ENCODE measurements at regions not wholly inside any gene's neighbourhood (a gene's known extent, or its start where the extent isn't known, plus 50 kb on each side); places are given as distances from the start of the nearest gene placed in this dataset.
"Not testable (repeated sequence)": the region's sequence is repeated elsewhere in the genome, so short reads cannot be mapped to it uniquely, and the experiment has no call there.

DNA sequence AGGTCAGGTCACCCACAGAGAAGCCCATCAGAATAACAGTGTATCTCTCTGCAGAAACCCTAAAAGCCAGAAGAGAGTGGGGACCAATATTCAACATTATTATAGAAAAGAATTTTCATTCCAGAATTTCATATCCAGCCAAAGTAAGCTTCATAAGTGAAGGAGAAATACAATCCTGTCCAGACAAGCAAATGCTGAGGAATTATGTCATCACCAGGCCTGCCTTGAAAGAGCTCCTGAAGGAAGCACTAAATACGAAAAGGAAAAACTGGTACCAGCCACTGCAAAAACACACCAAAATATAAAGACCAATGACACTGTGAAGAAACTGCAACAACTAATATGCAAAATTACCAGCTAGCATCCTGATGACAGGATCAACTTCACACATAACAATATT lies 260.0 kb upstream of the KYNU start:
- DNase-seq: no peak

DNA sequence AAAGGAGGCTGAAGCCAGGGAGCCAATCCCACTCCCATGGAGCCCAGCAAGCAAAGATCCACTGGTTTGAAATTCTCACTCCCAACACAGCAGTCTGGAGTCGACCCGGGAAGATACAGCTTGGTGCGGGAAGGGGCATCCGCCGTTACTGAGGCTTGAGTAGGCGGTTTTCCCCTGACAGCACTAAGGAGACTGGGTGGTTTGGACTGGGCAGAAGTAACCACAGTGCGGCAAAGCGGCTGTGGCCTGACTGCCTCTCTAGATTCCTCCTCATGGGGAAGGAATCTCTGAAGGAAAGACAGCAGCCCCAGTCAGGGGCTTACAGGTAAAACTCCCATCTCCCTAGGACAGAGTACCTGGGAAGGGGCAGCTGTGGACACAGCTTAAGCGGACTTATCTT lies 261.6 kb upstream of the KYNU start:
- DNase-seq: no peak

DNA sequence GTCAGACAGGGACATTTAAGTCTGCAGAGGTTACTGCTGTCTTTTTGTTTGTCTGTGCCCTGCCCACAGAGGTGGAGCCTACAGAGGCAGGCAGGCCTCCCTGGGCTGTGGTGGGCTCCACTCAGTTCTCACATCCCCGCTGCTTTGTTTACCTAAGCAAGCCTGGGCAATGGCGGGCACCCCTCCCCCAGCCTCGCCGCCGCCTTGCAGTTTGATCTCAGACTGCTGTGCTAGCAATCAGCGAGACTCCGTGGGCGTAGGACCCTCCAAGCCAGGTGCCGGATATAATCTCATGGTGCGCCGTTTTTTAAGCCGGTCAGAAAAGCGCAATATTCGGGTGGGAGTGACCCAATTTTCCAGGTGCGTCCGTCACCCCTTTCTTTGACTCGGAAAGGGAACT lies 264.3 kb upstream of the KYNU start:
- not testable (repeated sequence) for DNase-seq

DNA sequence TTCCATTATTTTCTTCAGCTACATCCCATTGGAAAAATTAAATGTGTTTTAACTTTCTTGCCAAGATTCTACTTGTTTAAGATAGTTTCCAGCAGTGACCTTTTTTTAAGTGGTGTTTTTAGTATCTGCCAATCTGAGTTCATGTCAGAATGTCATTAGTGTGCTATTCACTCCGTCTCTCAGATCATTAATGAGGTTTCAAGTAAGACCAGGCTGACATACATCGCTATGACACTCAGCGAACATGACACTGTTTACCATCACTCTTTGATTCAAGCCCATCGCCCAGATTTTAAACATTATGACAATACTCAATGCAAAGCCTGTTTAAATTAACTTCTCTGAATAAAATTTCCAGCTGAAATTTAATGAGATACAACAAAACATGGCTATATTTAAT lies 272.0 kb upstream of the KYNU start:
- DNase-seq: no peak

DNA sequence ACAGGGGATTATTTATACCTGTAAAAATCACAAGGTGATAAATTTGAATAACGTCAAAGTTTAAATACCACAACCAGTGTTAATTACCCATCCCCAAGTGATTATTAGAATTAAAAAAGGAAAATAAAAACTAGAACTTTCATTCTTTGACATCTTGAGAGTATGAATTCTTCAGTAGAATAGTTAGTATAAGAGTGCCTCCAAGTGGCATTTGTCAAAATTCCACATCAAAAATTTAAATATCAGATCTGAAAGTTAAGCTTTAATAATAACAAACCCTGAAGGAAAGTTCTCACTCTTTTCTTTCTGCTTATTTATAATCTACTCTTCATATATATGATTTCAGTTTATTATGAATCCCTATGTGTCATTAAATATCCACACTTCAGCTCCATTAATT lies 273.7 kb upstream of the KYNU start:
- peak in 1 of 2 donors; percentile 27 for DNase-seq

DNA sequence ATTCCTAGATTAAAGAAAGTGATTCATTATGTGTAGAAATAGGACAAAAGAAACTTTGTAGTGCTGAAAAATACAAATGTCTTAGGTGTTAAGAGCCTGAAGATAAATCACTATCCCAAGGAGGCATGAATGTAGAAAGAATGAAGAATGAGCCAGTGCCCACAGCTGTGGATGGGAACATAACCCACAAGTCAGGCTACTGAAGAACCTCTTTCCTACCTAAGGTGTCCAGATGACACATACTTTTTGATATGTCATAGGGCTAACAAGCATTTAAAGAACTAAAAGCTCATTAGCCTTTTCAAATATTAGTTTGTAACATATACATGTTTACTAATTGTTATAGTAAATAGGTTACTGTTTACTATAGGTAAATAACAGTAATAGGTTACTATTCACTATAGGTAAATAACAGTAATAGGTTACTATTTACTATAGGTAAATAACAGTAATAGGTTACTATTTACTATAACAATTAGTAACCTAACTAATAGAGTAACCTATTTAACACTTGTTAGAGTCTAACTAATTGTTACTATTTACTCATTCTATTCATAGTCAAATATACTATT lies 275.0 kb upstream of the KYNU start:
- no peak for DNase-seq

DNA sequence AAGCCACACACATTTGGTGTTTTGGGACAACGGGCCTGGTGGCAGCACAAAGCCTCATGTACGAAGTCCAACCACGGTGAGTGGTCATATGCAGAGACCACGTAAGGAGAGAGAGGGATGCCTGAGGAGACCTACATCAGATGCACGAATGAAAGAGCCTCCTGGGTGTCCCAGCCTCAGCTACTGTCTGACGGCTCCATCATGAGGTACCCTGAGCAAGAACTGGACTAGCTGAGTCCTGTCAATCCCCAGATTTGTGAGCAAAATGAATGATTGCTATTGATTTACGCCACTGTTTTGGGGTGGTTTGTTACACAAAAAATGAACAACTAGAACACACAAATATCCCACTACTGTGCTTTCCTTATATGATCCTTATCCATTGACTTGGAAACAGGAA lies 275.7 kb upstream of the KYNU start:
- DNase-seq: no peak

DNA sequence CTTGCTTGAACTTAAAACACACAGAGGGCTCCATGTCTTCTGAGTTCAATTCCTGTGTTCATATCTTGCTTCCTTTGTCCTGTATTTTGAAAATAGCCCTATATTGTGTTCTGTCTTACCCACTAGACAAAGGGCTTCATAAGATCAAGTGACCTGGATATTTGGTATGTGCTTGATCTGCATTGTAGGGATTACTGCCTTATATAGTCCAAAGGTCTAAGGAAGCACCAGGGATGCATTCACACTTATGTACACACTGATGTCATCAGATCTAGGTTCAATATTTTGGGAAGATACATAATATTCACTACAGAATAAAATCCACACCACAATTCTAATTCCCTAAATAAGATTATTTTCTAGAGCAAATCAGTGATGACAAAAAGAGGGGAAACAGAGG lies 278.0 kb upstream of the KYNU start:
- no peak for DNase-seq

DNA sequence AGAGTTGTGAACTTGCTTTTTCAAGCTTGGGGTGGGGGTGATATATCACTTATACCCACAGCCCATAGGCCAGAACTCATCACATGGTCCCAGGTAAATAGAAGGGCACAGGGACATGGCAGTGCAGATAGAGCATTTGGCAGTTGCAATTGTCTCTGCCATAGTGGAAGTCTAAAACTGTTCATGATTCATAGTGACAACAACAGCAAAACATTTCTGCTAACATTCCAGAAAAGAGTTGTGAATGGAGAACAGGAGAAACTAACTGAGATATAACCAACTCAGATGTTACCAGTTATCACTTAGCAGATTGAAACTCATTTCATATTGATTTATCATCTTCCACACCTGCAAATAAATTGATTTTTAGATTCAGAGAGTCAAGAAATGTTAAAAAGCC lies 278.6 kb upstream of the KYNU start:
- no peak for DNase-seq

DNA sequence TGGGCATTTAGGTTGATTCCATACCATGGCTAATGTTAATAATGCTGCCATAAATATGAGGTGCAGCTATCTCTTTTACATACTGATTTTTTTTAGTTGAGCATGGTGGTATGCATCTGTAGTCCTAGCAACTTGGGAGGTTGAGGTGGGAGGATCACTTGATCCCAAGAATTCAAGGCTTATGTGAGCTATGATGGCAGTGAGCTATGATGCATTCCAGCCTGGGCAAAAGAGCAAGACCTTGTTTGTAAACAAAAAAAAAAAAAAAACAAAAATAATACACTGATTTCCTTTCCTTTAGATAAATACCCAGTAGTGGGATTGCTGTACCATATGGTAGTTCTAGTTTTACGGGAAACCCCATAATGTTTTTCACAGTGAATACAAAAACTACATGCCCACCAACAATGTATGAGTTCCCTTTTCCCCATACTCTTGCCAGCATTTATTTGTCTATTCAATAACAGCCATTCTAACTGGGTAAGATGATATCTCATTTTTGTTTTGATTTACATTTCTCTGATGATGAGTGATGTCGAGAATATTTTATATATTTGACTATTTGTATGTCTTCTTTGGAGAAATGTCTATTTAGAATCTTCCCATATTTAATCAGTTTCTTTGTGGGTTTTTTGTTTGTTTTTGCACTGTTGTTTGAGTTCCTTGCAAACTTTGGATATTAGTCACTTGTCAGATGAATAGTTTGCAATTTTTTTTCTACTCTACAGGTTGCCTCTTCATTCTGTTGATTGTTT lies 281.0 kb upstream of the KYNU start:
- DNase-seq: no peak

DNA sequence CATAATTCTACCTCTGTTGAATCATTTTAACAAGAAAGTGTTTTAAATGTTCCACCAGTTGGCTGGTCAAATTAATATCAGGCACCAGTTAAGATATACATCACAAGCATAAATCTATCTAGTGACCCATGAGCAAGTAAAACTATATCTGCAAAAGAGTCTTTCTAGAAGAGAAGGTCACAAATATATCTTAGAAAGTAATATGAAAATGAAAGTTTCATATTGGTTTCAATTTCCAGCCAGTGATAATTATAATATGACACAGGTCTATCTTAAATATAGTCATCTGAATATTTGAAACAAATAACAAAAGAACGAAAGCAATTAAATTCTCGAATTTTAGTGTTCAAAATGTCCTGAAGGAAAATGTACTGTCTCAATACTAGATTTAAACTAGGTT lies 282.5 kb upstream of the KYNU start:
- no peak for DNase-seq

DNA sequence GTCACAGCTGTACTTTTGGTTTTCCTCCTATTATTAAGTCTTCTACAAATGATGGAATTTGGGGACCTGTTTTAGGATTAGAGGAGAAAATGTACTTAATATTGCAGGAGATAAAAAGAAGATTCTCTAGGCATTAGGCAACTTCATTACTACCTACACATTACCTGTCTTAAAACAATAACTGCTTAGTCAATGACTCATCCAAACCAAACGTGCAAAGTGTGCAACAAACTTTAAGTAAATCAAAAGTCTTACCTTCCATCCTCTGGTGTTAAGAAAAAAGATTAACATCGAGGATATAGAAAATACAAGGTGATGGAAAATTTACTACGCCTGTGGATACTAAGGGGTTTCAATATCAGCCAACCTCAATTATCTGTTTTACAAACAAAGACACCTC lies 285.3 kb upstream of the KYNU start:
- no peak for DNase-seq

DNA sequence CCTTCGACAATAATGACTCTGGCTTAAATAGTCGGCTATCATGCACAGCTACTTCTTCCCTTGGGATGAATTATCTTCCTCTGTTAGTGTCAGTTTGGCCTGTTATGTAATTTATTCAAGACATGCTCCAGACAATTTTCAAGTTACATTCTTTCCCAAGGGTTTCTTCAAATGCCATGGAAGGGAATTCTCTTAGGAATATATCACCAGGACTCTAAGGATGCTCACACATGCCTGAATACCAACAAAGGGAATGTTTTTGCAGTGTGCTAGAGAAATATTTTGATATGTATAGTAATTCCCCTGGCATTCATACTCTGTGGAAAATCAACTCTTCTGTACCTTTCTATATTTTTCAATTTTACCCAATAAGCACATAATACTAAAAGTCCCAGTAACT lies 286.0 kb upstream of the KYNU start:
- no peak for DNase-seq

DNA sequence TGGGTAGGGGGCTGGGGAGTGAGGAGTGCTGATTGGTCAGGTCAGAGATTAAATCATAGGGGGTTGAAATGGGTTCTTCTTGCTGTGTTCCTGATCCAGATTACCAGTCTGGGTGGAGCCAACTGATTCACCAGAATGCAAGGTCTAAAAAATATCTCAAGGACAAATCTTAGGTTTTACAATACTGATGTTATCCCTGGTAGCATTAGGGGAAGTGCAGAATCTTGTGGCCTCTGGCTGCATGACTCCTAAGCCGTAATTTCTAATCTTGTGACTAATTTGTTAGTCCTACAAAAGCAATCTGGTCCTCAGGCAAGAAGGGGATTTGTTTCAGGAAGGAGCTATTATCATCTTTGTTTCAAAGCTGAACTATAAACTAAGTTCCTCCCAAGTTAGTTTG lies 289.2 kb upstream of the KYNU start:
- DNase-seq: no peak

DNA sequence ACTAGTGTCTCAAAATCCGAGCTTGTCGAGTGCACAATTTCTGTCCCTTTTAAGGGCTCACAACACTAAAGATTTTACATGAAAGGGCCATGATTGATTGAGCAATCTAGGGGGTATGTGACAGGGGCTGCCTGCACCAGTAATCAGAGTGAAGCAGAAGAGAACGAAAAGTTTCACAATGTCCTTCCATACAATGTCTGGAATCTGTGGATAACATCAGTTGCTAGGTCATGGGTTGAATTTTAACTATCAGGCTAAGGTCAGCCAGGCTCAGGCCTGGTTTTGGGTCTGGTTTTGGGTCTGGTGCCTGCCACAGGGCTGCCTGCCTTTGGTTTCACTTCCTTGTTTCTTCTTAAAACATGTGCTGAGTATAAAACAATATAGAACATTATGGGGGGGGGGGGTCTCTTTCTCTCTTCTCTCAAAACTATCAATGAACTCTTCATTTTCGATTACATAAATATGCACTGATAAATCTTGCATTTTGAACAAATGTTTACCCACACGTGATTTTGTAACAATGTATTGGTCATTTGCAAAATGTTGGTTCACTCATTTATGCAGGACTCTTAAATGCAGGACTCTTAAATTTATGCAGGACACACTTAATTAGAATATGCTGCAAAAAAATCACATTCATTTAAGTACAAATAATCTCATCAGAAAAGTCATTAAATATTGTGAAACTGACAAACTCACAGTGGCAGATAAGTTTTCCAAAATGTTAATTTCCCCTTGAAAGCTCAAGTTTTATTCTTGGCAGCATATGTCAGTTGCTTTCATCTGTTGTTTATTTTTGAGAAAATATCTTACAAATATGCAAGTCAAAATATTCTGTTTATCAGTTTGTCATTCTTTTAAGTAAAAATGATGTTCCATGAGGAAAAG lies 290.5 kb upstream of the KYNU start:
- DNase-seq: no peak

DNA sequence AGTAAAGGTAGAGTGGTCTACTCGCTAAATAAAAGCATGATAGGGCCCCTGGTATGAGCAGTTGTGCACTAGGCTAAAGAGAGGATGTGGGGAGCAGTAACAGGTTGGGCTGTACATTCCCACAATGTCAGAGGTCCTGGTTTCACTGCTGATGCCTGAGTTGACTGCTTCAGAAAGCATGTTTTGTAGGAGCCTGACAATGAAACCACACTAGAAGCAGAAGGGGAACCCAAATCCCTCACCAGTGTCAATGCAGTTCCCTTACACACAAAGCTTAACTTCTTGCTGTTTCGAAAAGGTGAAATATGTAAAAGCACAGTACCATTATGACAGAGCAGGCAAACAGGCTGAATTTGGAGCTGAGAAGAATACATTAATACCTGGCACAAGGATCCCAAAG lies 291.7 kb upstream of the KYNU start:
- DNase-seq: no peak

DNA sequence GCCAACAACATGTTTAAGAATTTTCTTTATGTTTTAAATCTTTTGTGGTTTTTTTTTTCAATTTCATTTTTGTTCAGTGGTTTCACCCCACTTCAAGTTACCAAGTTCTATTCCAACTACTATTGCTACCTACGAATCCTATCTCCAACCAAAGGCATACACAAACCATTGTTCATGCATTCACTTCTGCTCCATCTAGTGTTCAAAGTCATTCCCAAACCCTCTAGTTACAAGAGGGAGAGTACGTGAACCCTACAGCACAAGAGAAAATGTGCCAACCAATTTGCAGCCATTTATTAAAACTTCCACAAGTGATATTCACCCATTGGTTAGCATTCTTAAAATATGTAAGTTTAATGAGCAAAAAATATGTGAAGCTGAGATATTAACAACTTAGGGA lies 295.1 kb upstream of the KYNU start:
- no peak for DNase-seq

DNA sequence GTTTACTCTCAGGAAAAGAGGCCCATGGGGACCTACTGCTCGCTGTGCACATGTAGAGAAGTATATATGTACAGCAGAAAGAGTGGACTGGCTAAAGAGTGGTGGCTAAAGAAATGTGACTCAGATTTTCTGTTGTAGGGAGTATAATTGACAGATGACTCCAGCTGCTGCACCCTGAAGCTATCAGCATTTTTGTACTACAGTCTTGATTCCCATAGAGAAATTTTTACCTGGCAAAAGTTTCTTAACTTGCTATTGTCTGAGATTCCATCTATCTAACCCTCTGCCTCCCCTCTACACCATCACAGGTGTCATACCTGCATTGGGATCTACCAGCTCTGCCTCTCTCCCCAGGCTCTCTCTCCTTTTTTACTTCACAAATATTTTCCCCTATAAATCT lies 296.0 kb upstream of the KYNU start:
- no peak for DNase-seq

DNA sequence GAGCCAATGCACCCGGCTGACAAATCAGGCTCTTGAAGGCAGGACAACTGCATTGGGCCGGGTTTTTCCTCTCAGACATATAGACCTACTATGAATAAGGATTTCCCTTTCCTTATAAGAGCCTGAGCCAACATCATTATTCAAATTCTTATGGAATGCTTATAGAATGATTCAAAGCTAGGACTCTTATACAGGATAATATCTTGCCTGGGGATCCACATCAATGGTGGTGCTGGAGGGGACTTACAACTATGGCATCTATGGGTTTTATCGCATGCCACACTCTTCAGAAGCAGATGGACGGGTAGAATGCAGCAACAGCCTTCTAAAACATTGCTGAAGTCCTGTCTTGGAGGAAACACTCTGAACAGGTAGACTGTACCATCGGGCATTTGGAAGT lies 296.8 kb upstream of the KYNU start:
- no peak for DNase-seq

DNA sequence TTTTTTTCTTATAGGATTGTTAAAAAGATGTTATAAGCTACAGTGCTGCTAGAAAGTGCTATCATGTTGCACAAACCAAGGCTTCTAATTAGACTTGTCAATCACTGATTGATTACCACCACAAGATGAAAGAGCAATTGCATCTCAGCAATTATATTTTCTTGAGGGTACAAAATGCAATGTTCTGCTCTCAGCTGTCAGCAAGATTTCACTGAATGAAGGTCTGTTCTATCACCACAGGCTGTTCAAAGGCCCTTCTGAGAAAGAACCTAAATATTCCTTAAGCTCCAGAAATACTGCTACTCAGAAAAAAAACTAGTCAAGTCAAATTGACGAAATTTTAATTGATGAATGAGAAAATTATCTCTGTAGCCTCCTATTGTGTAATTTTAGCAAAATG lies 301.9 kb upstream of the KYNU start:
- no peak for DNase-seq

DNA sequence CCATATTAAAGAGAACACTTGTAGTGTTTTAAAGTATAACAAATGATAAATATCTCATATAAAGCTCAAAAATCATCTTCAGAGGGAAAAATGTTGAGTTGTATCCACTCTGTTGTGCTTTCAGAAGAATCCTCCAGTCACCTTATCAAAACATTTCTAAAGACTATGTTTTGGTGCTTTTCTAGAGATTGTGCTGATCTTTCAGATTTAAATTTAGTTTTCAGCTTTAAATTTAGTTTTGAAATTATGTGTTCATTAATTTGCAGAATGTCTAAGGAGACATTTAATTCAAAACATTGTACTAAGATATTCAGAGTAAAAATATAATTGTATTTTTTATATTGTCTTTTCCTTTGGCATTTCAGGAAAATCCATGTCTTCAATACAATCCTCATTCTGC lies 303.1 kb upstream of the KYNU start:
- DNase-seq: no peak

DNA sequence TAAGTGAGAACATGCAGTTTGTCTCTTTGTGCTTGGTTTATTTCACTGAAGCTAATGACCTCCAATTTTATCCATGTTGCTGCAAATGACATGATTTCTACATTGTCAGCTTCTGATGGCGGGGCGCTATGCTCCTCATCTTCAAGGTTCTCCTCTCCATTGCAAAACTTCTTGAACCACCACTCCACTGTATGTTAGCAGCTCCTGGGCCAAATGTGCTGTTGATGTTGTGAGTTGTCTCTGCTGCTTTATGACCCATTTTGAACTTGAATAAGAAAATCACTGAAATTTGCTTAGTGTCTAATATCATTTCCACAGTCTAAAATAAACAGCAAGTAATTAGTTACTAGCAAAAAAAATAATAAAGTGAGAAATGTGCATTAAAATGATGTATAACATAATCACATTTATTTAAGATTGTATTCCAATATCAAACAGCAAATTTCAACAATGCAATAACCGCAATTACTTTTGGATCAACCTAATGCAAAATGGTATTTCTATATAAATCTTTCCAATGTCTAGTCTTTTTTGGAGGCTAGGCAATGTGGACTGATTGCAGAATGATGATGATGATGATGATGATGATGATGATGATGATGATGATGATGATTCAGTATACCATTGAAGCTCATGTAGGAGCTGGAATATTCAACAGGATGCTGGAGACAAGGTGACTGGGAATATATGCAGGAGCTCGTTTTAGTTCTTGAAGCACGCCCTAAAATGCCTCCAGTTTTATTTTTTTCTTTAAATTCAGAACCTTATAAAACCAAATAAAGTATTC lies 304.9 kb upstream of the KYNU start:
- no peak for DNase-seq

DNA sequence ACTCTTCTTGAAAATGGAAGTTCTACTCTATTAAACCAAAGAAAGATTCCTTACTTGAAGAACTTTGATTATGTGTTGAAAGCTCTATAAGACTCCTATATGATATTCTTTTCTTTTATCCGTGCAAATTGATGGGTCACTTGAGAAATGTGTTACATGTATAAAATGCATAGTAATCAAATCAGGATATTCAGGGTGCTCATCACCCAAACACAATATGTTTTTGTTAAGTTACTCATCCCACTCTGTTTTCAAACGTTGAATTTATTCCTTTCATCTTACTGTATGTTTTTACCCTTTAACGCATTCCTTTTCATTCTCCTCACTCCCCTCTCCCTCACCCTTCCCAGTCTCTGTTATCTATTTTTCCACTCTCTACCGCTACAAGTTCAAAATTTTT lies 305.5 kb upstream of the KYNU start:
- no peak for DNase-seq
